Activated T-cell treated with anti-CD3 and anti-CD28 coated beads, Interleukin-2, amount 50 U/mL, for 72 hours (primary cell): ENCODE measurements at regions not wholly inside any gene's neighbourhood (a gene's known extent, or its start where the extent isn't known, plus 50 kb on each side); places are given as distances from the start of the nearest gene placed in this dataset.

Experiments
- ATAC-seq, 2 donors: fragments of 150-1000 bp; cut with Tn5 transposase; replicated peaks in 1 of 2; 2 replicates each; pipeline ENCODE4 v1.10.0; 2021; ENCODE audit warnings: moderate library complexity in 2 of 2, mild to moderate bottlenecking in 1 of 2
- DNase-seq, 2 donors: peaks; one replicate each; pipeline ENCODE4 v3.0.0; 2021 to 2022; ENCODE audit warnings: mixed read lengths in 1 of 2
- H3K27ac Mint-ChIP-seq: one replicate; pipeline ENCODE4 v1.8.0; 2022; ENCODE audit warnings: mild to moderate bottlenecking, moderate library complexity, mixed read lengths
- H3K27me3 Mint-ChIP-seq: one replicate; pipeline ENCODE4 v1.8.0; 2022; ENCODE audit warnings: low read depth, mixed read lengths
- H3K36me3 Mint-ChIP-seq, 2 donors: one replicate each; pipeline ENCODE4 v1.8.0; 2022; ENCODE audit warnings: mixed read lengths in 2 of 2, mild to moderate bottlenecking in 1 of 2; ENCODE audit not compliant: insufficient read depth in 2 of 2
- H3K4me1 Mint-ChIP-seq: one replicate; pipeline ENCODE4 v1.8.0; 2022; ENCODE audit warnings: low read depth, mixed read lengths
- H3K4me3 Mint-ChIP-seq, 2 donors: one replicate each; pipeline ENCODE4 v1.8.0; 2022; ENCODE audit warnings: mild to moderate bottlenecking in 2 of 2, mixed read lengths in 2 of 2, moderate library complexity in 2 of 2
- H3K9me3 Mint-ChIP-seq, 2 donors: one replicate each; pipeline ENCODE4 v1.8.0; 2022; ENCODE audit warnings: mixed read lengths in 2 of 2

DNA sequence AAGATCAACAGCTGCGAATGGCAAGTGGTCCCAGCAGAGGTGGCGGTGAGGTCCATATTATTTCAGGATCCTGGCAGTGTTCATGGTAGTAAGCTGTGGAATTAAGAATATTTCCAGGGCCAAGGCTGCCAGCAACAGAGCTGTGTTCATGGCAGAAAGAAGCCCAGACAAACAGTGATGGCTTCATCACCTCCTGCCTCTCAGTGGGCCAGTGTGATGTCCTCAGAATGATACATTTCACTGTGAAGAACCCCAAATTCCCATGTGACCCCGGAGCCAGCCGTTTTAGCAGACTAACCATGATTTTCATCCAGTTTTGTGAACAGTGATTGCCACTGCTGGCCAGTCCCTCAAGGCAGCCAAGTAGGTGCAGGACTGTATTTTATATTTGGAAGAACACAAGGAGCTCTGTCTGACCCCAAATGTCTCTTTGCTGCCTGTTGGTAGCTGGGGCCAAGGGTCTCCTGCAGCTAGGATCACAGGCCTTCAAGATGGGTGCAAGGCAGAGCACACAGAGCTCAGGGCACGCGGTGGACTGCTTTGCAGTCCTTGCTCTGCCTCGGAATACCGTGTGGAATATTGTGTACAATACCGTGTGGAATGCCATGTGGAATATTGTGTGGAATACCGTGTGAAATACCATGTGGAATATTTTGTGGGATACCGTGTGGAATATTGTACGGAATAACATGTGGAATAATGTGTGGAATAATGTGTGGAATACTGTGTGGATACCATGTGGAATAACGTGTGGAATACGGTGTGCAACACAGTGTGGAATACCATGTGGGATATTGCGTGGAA, 132.3 kb upstream of the CHST15 start:
- H3K27me3 Mint-ChIP-seq, result no peaks in the 10 kb centered on the region
- ATAC-seq (peak; percentile 71 to 83), DNase-seq (peak; percentile 13 to 77)
- H3K4me1 Mint-ChIP-seq, result peaks cover 9% of the 10 kb centered on the region
- H3K27ac Mint-ChIP-seq, result peak overlapping the region; percentile 97
- peaks cover 23 to 32% of the 10 kb centered on the region in 2 donors for H3K9me3 Mint-ChIP-seq
- H3K4me3 Mint-ChIP-seq, result peak overlapping the region in 1 of 2 donors; percentile 63
- peaks cover 2 to 16% of the 10 kb centered on the region in 2 donors for H3K36me3 Mint-ChIP-seq

DNA sequence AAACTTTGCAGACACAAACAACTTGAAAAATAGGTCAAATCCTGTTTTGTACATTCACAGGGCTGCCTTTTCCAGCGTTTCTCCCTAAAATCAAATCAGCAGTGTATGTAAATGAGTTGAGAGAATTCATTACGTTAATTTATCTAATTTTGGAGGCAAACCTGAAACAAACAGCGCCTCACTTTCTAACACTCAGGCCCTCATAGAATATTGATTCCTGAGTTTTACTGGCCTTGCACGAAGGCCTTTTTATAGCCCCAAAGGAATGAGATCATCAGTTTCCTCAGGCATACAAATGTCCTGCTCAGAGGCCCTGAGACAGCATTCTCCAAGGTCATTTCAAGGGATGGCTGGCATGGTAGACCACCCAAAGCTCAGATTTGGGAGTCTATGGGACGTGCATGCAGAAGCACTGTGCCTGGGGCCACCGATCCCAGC, 131.7 kb upstream of the CHST15 start:
- H3K4me1 Mint-ChIP-seq, result peaks cover 9% of the 10 kb centered on the region
- H3K36me3 Mint-ChIP-seq, result peaks cover 2 to 14% of the 10 kb centered on the region in 2 donors
- H3K9me3 Mint-ChIP-seq, result peaks cover 22 to 26% of the 10 kb centered on the region in 2 donors
- DNase-seq (no peak), ATAC-seq (peak; percentile 20 to 24)
- H3K4me3 Mint-ChIP-seq, result no peak overlapping the region
- no peaks in the 10 kb centered on the region for H3K27me3 Mint-ChIP-seq
- no peak overlapping the region for H3K27ac Mint-ChIP-seq

DNA sequence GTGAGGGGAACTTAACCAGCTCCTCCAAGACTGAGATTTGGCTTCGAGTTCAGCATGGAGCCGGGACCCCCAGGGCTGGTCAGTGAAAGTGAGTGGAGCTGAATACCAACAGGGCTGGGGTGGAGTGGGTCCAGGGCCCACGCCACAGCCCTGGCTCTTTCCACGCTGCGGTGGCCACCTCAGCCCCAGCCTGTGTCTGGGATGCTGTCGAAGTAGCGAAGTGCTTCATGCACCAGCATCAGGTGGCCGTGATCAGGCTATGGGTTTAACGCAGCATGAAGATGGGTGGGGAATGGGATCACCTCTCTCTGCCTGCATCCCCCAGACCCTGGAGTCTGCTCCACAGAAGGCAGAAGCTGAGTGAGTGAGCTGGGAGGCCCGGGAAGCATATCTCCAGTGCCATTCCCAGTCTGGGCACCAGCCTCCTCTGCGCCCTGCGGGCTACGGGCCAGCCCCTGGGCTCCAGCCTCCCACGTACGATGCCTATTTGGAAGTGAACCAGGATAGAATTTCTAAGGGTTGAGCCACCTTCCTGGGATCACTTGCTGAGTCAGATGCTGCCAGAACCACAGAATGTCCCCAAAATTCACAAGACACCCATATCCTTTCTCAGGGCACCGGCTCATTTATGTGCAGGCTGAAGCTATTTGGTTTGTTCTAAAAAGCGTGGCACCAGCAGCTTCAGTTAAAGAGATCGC, 131.1 kb upstream of the CHST15 start:
- Mint-ChIP-seq H3K27me3 (no peaks in the 10 kb centered on the region), H3K4me3 (no peak overlapping the region), H3K4me1 (peaks cover 9% of the 10 kb centered on the region), H3K9me3 (peaks cover 20 to 23% of the 10 kb centered on the region in 2 donors), H3K36me3 (peaks cover 2 to 12% of the 10 kb centered on the region in 2 donors), H3K27ac (no peak overlapping the region)
- ATAC-seq, result peak in 1 of 2 donors; percentile 30
- peak in 1 of 2 donors; percentile 36 for DNase-seq

DNA sequence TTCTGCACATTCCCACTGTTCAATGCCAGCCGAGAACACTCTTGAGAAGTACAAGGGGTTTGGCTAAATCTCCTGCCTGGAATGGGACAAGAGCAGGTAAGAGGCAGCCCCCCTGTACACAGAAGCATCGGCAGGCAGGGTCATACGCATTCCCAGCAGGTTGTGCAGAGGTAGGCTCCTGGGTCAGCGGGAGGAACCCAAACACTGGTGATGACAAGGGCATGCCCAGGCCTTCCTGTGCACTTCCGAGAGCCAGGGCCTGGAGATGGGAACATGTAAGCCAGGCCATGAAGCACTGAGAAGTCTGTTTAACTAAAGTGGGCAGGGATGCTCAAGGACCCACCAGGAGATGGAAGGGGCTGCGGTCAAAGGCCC, 130.3 kb upstream of the CHST15 start:
- Mint-ChIP-seq H3K4me3 (no peak overlapping the region), H3K36me3 (peaks cover 2 to 11% of the 10 kb centered on the region in 2 donors), H3K4me1 (peaks cover 9% of the 10 kb centered on the region), H3K27ac (no peak overlapping the region), H3K9me3 (peaks cover 16 to 18% of the 10 kb centered on the region in 2 donors), H3K27me3 (no peaks in the 10 kb centered on the region)
- ATAC-seq (no peak), DNase-seq (no peak)

DNA sequence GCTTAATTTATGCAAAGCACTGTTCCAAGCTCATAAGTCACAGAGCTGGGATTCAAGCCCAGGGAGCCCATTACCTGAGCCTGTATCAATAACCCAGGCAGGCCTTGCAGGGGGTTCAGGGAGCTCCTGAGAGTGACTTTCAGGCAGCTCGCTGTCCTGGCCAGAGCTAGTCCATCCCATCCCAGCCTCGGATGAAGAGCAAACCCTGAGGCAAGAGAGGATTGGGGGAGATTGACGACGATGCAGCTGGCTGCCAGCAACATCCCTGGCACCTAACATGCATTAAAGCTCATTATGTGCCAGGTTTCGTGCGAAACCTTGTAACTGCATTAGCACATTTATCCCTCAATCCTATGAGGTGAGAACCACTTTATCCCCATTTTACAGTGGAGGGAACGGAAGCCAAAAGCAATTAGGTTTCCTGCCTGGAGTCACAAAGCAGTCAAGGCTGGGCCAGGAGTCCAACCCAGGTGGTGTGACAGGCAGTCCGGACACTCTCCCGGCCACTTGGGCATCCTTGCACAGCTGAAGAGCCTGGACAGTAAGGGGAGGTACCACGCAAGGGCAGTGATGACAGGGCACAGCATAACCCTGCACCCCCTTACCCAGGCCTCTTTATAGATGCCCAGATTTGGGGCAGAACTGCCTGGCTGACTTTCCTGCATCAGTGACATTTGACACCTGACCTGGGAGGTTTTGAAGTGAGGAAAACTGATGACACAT, 129.8 kb upstream of the CHST15 start:
- Mint-ChIP-seq H3K36me3 (peaks cover 2 to 11% of the 10 kb centered on the region in 2 donors), H3K27ac (no peak overlapping the region), H3K9me3 (peaks cover 15 to 16% of the 10 kb centered on the region in 2 donors), H3K4me3 (no peak overlapping the region), H3K27me3 (no peaks in the 10 kb centered on the region), H3K4me1 (peaks cover 9% of the 10 kb centered on the region)
- no peak for ATAC-seq
- DNase-seq, result no peak

DNA sequence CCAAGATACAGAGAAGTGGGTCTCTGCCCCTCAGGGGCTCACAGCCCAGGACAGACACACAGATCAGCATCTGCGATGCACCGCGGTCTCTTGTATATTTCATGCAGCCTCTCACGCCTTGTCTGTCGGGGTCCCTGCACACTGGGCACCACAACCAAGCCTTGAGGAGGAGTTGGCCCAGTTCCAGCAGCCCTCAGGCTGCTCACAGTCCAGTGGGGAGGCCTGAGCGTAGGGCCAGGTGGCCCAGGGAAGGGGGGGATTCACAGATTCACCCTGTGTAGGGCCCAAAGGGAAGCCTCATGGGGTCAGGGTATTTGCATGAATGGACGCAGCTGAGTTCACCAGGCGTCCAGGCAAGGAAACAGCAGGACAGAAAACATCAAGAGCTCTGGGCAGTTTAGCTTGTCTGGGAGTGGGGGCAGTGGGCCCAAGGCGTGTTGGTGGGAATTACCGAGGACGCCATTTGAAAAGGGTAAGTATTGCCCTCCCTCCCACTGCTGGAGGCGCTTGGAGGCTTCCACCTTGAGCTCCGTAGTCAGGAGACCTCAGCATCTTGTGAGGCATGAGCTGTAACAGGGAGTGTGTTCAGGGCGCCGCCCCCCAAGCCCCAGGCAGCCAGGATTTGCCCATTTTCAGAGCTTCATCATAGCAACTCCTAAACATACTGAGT, 129.1 kb upstream of the CHST15 start:
- H3K4me3 Mint-ChIP-seq, result peak overlapping the region in 1 of 2 donors; percentile 15
- peaks cover 2% of the 10 kb centered on the region for H3K27me3 Mint-ChIP-seq
- H3K36me3 Mint-ChIP-seq, result peaks cover 2 to 11% of the 10 kb centered on the region in 2 donors
- no peak for DNase-seq
- peaks cover 9% of the 10 kb centered on the region for H3K4me1 Mint-ChIP-seq
- peaks cover 9 to 15% of the 10 kb centered on the region in 2 donors for H3K9me3 Mint-ChIP-seq
- ATAC-seq, result no peak
- no peak overlapping the region for H3K27ac Mint-ChIP-seq

DNA sequence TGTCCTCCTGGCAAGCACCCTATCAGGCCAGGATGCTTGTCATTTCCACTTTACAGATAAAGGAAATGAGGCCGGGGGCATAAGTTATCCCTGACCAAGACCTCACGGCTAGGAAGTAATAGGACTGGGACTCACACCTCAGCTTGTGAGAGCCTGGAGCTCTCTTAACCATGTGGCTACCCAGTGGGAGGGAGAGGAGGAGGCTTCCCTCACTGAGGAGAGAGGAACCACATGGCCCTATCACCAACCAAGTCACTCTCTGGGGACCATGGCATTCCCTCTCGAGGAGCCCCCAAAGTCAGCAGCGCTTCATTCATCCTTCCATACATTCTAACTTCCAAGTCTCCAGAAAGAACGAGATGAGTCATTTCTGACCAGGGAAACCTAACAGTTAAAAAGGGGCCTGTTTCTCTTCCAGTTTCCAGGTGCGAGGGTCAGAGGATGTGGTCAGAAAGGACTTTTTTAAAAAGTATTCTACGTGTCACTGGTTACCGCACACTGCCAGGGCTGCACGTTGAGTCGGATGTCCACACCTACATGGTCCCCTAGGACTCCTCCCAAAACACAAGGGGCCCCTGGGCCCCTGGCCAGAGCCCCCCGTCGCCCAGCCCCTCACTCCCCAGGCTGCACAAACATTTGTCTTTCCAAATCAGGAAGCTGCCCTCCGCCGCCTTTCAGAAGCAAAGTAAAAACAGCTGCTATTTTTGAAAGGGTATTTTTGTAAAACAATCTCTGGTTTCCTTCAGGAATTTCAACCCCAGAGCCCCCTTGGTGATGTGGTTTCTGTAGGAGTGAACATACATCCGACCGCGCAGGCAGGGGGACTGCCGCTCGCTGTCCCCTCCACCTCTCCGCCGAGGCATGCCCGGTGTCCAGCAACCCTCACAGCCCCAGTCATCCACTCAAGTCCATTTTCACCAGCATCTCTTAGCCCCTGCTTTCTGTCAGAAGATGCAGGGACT, 128.2 kb upstream of the CHST15 start:
- ATAC-seq, result no peak
- peaks cover 4 to 8% of the 10 kb centered on the region in 2 donors for H3K9me3 Mint-ChIP-seq
- H3K27ac Mint-ChIP-seq, result no peak overlapping the region

DNA sequence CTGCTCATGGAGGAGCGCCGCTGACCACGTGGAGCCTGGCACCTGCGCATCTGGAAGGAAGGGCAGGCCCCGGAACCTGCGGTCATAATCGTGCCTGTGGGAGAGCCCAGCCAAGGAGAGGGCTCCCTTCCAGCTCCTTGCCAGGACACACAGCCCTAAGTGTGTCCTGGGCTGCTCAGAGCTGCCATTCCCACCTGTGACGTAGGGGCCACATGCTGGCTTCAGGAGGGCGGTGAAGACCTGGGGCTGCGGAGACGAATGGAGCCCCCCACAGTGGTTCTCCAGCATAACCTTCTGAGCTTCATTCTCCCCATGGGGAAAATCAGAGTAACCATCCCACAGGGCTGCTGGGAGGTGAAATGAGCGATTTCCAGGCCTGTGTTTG, 127.6 kb upstream of the CHST15 start:
- ATAC-seq, result no peak
- no peak overlapping the region for H3K4me3 Mint-ChIP-seq
- no peak for DNase-seq

More for the DNA sequence above, 128.2 kb upstream of the CHST15 start:
- Mint-ChIP-seq H3K4me1 (peaks cover 9% of the 10 kb centered on the region), H3K4me3 (peak overlapping the region in 1 of 2 donors; percentile 15), H3K27me3 (peaks cover 10% of the 10 kb centered on the region), H3K36me3 (peaks cover 0 to 7% of the 10 kb centered on the region in 2 donors)
- no peak for DNase-seq

DNA sequence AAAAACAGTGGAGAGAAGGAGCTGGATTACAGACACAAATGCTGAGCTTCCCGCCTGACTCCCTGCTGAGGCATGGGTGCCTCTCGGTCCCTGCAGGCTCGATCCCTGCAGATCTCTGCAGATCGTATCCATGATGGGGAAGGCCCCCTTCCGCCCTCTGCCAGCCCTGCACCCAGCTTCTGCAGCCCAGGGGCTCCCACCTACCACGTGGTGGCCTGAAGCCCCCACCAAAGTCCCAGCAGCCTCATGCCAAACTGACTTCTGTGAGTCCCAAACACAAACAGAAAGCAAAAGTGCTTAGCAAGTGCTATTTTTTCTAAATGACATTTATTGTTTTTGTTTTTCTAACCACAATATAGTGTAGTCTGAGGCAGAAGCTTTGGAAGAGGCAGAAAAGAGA, 127.1 kb upstream of the CHST15 start:
- H3K9me3 Mint-ChIP-seq, result no peaks in the 10 kb centered on the region
- DNase-seq (no peak), ATAC-seq (no peak)
- H3K4me1 Mint-ChIP-seq, result peaks cover 5% of the 10 kb centered on the region
- H3K27me3 Mint-ChIP-seq, result peaks cover 12% of the 10 kb centered on the region
- H3K36me3 Mint-ChIP-seq, result no peaks in the 10 kb centered on the region
- H3K27ac Mint-ChIP-seq, result no peak overlapping the region
- no peak overlapping the region for H3K4me3 Mint-ChIP-seq

More for the DNA sequence above, 127.6 kb upstream of the CHST15 start:
- Mint-ChIP-seq H3K27ac (no peak overlapping the region), H3K36me3 (peaks cover 0 to 2% of the 10 kb centered on the region in 2 donors), H3K9me3 (peaks cover 2% of the 10 kb centered on the region in 2 donors), H3K27me3 (peaks cover 12% of the 10 kb centered on the region), H3K4me1 (peaks cover 8% of the 10 kb centered on the region)

DNA sequence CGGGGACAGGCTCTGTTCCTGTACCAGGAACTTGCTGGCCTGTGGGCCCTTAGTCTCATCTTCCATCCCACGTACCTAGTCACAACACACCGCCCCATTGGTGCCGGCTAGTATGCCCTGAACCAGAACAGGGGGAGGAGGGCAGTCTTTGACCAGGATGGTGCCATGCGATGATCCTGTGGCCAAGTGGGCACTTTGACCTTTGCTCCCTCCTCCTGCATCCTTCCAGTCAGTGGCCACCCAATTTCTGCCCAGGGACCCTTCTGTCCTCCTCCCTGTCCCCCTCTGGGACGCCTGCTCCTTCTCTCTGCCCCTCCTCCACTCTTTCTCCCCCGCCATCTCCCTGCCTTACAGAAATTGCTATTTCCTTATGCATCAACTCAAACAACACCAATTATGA, 126.3 kb upstream of the CHST15 start:
- no peaks in the 10 kb centered on the region for H3K36me3 Mint-ChIP-seq
- DNase-seq (no peak), ATAC-seq (no peak)
- H3K4me1 Mint-ChIP-seq, result peaks cover 5% of the 10 kb centered on the region
- H3K27ac Mint-ChIP-seq, result no peak overlapping the region
- H3K4me3 Mint-ChIP-seq, result no peak overlapping the region
- peaks cover 12% of the 10 kb centered on the region for H3K27me3 Mint-ChIP-seq
- H3K9me3 Mint-ChIP-seq, result no peaks in the 10 kb centered on the region

DNA sequence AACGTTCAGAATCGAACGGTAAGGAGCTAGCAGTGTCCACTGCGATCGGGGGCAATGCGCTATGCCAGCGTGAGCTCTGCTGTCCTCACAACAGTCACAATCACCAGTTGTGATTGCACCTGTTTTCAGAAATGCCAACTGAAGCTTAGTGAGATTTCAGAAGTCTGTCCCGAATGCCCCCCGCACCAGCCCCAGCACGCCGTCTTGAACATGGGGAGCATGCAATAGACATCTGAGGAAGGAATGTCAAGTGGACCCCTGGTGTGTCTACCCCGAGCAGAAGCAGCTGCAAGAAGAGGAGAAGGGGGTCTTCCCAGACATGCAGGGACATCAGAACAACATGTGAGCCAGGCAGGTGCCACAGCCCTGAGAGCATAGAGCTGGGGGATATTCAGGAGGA, 125.7 kb upstream of the CHST15 start:
- Mint-ChIP-seq H3K36me3 (no peaks in the 10 kb centered on the region), H3K27me3 (peaks cover 12% of the 10 kb centered on the region), H3K9me3 (no peaks in the 10 kb centered on the region), H3K4me1 (peaks cover 5% of the 10 kb centered on the region), H3K27ac (no peak overlapping the region), H3K4me3 (no peak overlapping the region)
- DNase-seq (no peak), ATAC-seq (no peak)
